ENCODE measurements at regions not wholly inside any gene's neighbourhood (a gene's known extent, or its start where the extent isn't known, plus 50 kb on each side); places are given as distances from the start of the nearest gene placed in this dataset.

- no peaks in the 10 kb centered on the region for H3K4me1 ChIP-seq
- DNase-seq, result no peak
- WGBS, 5 donors, result 0 to 22% (median 19%) methylated on average over 1 of the region's 1 CpG
- no peak for TF ChIP-seq POLR2A (IDR thresholded peaks at IDR 0.05)
- no peak for TF ChIP-seq EP300 (IDR thresholded peaks at IDR 0.05)
- TF ChIP-seq, protein P1, sequence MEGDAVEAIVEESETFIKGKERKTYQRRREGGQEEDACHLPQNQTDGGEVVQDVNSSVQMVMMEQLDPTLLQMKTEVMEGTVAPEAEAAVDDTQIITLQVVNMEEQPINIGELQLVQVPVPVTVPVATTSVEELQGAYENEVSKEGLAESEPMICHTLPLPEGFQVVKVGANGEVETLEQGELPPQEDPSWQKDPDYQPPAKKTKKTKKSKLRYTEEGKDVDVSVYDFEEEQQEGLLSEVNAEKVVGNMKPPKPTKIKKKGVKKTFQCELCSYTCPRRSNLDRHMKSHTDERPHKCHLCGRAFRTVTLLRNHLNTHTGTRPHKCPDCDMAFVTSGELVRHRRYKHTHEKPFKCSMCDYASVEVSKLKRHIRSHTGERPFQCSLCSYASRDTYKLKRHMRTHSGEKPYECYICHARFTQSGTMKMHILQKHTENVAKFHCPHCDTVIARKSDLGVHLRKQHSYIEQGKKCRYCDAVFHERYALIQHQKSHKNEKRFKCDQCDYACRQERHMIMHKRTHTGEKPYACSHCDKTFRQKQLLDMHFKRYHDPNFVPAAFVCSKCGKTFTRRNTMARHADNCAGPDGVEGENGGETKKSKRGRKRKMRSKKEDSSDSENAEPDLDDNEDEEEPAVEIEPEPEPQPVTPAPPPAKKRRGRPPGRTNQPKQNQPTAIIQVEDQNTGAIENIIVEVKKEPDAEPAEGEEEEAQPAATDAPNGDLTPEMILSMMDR (IDR thresholded peaks at IDR 0.05), result no peak
- TF ChIP-seq POLR2AphosphoS5 (IDR thresholded peaks at IDR 0.05), result no peak
- no peaks in the 10 kb centered on the region for H3K27me3 ChIP-seq
- H3K9me3 ChIP-seq, result peaks cover 0 to 9% (median 2%) of the 10 kb centered on the region in 4 donors
- intact Hi-C loops (cut with DNase I; ENCODE audit: low total_unique reads), result no loop called here
- no peaks in the 10 kb centered on the region for H3K36me3 ChIP-seq
- H3K4me3 ChIP-seq, result no peak overlapping the region
- H3K27ac ChIP-seq, result no peak overlapping the region
These were observed 504.0 kb upstream of the LRRC4C start for GRCh38 chr11:41963406-41963805.

DNA sequence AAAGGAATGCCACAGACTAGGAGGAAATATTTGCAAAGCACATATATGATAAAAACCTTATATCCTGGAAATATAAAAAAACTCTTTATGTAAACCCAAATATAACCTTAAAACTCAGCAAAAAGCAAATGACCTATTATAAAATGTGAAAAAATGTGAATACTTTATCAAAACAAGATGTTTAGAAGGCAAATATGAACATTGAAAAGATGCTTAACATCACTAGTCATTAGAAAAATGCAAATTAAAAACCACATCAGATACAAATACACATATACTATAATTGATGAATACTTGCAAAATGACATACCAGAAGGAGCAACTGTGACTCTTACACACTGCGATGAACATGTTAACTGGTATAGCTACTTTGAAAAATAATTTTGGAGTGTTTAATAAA, 511.2 kb upstream of the LRRC4C start:
- DNase-seq, result no peak
- intact Hi-C loops (cut with DNase I; ENCODE audit: low total_unique reads), result no loop called here
- H3K4me1 ChIP-seq, result no peaks in the 10 kb centered on the region
- TF ChIP-seq POLR2AphosphoS5 (IDR thresholded peaks at IDR 0.05), result no peak
- peaks cover 0 to 9% (median 2%) of the 10 kb centered on the region in 4 donors for H3K9me3 ChIP-seq
- H3K27me3 ChIP-seq, result no peaks in the 10 kb centered on the region
- H3K27ac ChIP-seq, result no peak overlapping the region
- no peaks in the 10 kb centered on the region for H3K36me3 ChIP-seq
- H3K4me3 ChIP-seq, result no peak overlapping the region
- WGBS, 5 donors, result 93 to 100% (median 96%) methylated on average over 1 of the region's 1 CpG

- Histone ChIP-seq H3K27me3 (no peaks in the 10 kb centered on the region), H3K4me1 (no peaks in the 10 kb centered on the region), H3K4me3 (no peak overlapping the region), H3K27ac (no peak overlapping the region), H3K36me3 (no peaks in the 10 kb centered on the region), H3K9me3 (peaks cover 0 to 9% (median 2%) of the 10 kb centered on the region in 4 donors)
- 71 to 93% (median 74%) methylated on average over 5 of the region's 5 CpGs for WGBS, 5 donors
- intact Hi-C loops (cut with DNase I; ENCODE audit: low total_unique reads), result no loop called here
- no peak for DNase-seq
- TF ChIP-seq, protein P1 (IDR thresholded peaks at IDR 0.05), result no peak
- no peak for TF ChIP-seq POLR2A (IDR thresholded peaks at IDR 0.05)
- TF ChIP-seq EP300 (IDR thresholded peaks at IDR 0.05), result no peak
- TF ChIP-seq POLR2AphosphoS5 (IDR thresholded peaks at IDR 0.05), result no peak
These were observed 512.1 kb upstream of the LRRC4C start for GRCh38 chr11:41971592-41971991.

DNA sequence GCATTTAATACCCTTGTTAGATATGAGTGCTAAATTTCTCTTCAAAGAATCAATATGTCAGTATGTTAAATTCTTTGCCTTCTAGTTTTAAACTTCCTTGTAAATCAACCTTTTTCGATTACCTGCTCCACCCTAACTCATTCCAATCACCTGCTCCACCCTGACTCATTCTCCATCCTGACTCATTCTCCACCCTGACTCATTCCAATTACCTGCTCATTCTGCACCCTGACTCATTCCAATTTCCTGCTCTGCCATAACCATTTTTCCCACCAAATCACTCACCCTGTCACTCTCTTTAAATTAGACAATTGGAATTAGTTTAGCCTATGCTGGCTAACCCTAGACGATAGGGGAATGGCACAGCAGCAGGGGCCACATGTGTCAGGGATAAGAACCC, 519.5 kb upstream of the LRRC4C start:
- DNase-seq, result no peak
- Histone ChIP-seq H3K9me3 (no peaks in the 10 kb centered on the region), H3K4me1 (no peaks in the 10 kb centered on the region), H3K36me3 (no peaks in the 10 kb centered on the region), H3K27me3 (no peaks in the 10 kb centered on the region), H3K4me3 (no peak overlapping the region), H3K27ac (no peak overlapping the region)
- intact Hi-C loops (cut with DNase I; ENCODE audit: low total_unique reads), result no loop called here
- TF ChIP-seq, protein P1 (IDR thresholded peaks at IDR 0.05), result no peak
- TF ChIP-seq POLR2AphosphoS5 (IDR thresholded peaks at IDR 0.05) (no peak), POLR2A (IDR thresholded peaks at IDR 0.05) (no peak), EP300 (IDR thresholded peaks at IDR 0.05) (no peak)
- WGBS, 5 donors, result 67 to 80% (median 72%) methylated on average over 2 of the region's 2 CpGs

GRCh38 chr11:41980741-41981140, 521.3 kb upstream of the LRRC4C start:
- WGBS, 5 donors, result 60 to 70% (median 66%) methylated on average over 2 of the region's 2 CpGs
- no peak for DNase-seq

More at GRCh38 chr11:41980741-41981140, 521.3 kb upstream of the LRRC4C start:
- no peaks in the 10 kb centered on the region for H3K27me3 ChIP-seq
- no peaks in the 10 kb centered on the region for H3K36me3 ChIP-seq
- no peak overlapping the region for H3K4me3 ChIP-seq
- intact Hi-C loops (cut with DNase I; ENCODE audit: low total_unique reads), result no loop called here
- H3K9me3 ChIP-seq, result no peaks in the 10 kb centered on the region
- no peaks in the 10 kb centered on the region for H3K4me1 ChIP-seq
- TF ChIP-seq, protein P1 (IDR thresholded peaks at IDR 0.05), result no peak
- TF ChIP-seq POLR2A (IDR thresholded peaks at IDR 0.05), result no peak
- no peak for TF ChIP-seq POLR2AphosphoS5 (IDR thresholded peaks at IDR 0.05)
- TF ChIP-seq EP300 (IDR thresholded peaks at IDR 0.05), result no peak
- H3K27ac ChIP-seq, result no peak overlapping the region

Measured in stomach (tissue), 8 donors.